DOHH2 (cell line): ENCODE measurements at regions not wholly inside any gene's neighbourhood (a gene's known extent, or its start where the extent isn't known, plus 50 kb on each side); places are given as distances from the start of the nearest gene placed in this dataset.

Source experiments
- EZH2phosphoT487 ChIP-seq: fragments of 200-600 bp; sonication (generic); IDR thresholded peaks from 2 replicates; pipeline ENCODE4 v1.6.1; 2017; ENCODE audit warnings: borderline replicate concordance, mild to moderate bottlenecking, antibody characterized with exemption, low read length, moderate library complexity, mixed read lengths
- TF ChIP-seq, protein P1 (sequence below): fragments of 200-600 bp; sonication (generic); IDR thresholded peaks from one replicate; pipeline ENCODE4 v1.5.1; 2014; ENCODE audit warnings: antibody characterized with exemption, mild to moderate bottlenecking, low read depth, low read length; ENCODE audit not compliant: poor library complexity, severe bottlenecking

- TF ChIP-seq, protein P1, sequence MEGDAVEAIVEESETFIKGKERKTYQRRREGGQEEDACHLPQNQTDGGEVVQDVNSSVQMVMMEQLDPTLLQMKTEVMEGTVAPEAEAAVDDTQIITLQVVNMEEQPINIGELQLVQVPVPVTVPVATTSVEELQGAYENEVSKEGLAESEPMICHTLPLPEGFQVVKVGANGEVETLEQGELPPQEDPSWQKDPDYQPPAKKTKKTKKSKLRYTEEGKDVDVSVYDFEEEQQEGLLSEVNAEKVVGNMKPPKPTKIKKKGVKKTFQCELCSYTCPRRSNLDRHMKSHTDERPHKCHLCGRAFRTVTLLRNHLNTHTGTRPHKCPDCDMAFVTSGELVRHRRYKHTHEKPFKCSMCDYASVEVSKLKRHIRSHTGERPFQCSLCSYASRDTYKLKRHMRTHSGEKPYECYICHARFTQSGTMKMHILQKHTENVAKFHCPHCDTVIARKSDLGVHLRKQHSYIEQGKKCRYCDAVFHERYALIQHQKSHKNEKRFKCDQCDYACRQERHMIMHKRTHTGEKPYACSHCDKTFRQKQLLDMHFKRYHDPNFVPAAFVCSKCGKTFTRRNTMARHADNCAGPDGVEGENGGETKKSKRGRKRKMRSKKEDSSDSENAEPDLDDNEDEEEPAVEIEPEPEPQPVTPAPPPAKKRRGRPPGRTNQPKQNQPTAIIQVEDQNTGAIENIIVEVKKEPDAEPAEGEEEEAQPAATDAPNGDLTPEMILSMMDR: no peak
- TF ChIP-seq EZH2phosphoT487: no peak
Observed at GRCh38 chr16:86810062-86810461, 231.7 kb downstream of the FOXL1 start.
